ENCODE measurements at regions not wholly inside any gene's neighbourhood (a gene's known extent, or its start where the extent isn't known, plus 50 kb on each side); places are given as distances from the start of the nearest gene placed in this dataset.

DNA sequence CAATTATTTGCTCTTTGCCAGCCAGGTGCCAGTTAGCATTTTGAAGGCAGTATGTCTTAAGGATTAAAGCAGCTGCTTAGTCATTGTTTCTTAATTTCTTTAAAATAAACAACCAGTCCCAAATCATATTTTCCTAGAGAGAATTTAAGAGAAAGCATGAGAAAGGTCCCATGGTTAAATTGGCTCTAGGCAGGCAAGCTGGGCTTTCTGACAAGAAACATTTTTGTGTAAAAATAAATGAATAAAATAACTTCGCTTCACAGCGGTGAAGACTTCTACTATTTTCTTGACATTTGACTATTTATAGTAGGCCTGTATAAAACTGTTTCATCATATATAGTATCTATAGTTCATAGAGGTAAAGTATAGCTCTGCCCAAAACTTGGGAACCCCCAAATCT lies 617.7 kb upstream of the C9orf72 start:
- H2BK5ac ChIP-seq (ENCODE audit: low read depth, low read length, poor library complexity, severe bottlenecking): no peak overlapping the region
- no TSS peak for BruUV-seq (replicated peaks)
- no peak overlapping the region for H3K4me2 ChIP-seq (ENCODE audit: low read depth, low read length)
- H3K27me3 ChIP-seq (ENCODE audit: control insufficient read depth, insufficient read depth, low read length): no peaks in the 10 kb centered on the region
- no peak overlapping the region for H2AK5ac ChIP-seq (ENCODE audit: low read depth, low read length)
- H2BK15ac ChIP-seq (ENCODE audit: low read depth, low read length): no peak overlapping the region
- no peak overlapping the region for H3K27ac ChIP-seq (ENCODE audit: insufficient read depth, low read length)
- no peak overlapping the region for H3K56ac ChIP-seq (ENCODE audit: extremely low read depth, insufficient read depth, low read length)
- WGBS, 2 experiments (ENCODE audit: extremely low coverage in 2 of 2, insufficient read length in 1 of 2): no CpG with 5 or more reads among the region's 2 CpGs
- no peak overlapping the region for H2BK120ac ChIP-seq (ENCODE audit: low read depth, low read length)
- H3K4ac ChIP-seq (ENCODE audit: low read depth, low read length): no peak overlapping the region
- no peak overlapping the region for H4K5ac ChIP-seq (ENCODE audit: low read depth, low read length)
- POLR2A ChIA-PET (ENCODE audit: unreplicated experiment): no interaction called here
- no peak overlapping the region for H3K14ac ChIP-seq (replicated peaks; ENCODE audit: low read depth, low read length)
- H2AFZ ChIP-seq (replicated peaks; ENCODE audit: low read length, poor library complexity): no peak overlapping the region
- H3K9me3 ChIP-seq (ENCODE audit: control insufficient read depth, insufficient read depth, low read length): peaks cover 3% of the 10 kb centered on the region; the same call in 1 of the 2 replicates
- no peak overlapping the region for H3K4me3 ChIP-seq (ENCODE audit: insufficient read depth, low read depth, low read length)
- no peak overlapping the region for H4K91ac ChIP-seq (ENCODE audit: insufficient read depth, low read depth, low read length)
- ATAC-seq (ENCODE audit: low read depth) (no peak), DNase-seq (no peak)
- H3K36me3 ChIP-seq (ENCODE audit: control insufficient read depth, insufficient read depth, low read length): no peaks in the 10 kb centered on the region
- H3K79me1 ChIP-seq (ENCODE audit: low read depth in 1 of 2, low read length in 2 of 2): no peaks in the 10 kb centered on the region
- H3K18ac ChIP-seq (ENCODE audit: low read depth, low read length): no peak overlapping the region
- no peak overlapping the region for H3K9ac ChIP-seq (ENCODE audit: low read depth, low read length)
- no peak overlapping the region for H2AK9ac ChIP-seq (replicated peaks; ENCODE audit: low read depth, low read length, poor library complexity)
- no peak overlapping the region for H3K23ac ChIP-seq (ENCODE audit: low read depth, low read length)
- no peaks in the 10 kb centered on the region for H4K20me1 ChIP-seq (ENCODE audit: insufficient read depth, low read length)
- H4K8ac ChIP-seq (ENCODE audit: low read depth in 2 of 2, low read length in 2 of 2): no peak overlapping the region
- CTCF ChIA-PET: no interaction called here
- in situ Hi-C loops (cut with MboI; ENCODE audit: low sequenced_read_pairs): no loop called here
- no peaks in the 10 kb centered on the region for H3K4me1 ChIP-seq (ENCODE audit: control insufficient read depth, insufficient read depth, low read length)
- dilution Hi-C loops (cut with HindIII; ENCODE audit: low sequenced_read_pairs, unreplicated experiment): no loop called here
- no peaks in the 10 kb centered on the region for H3K9me1 ChIP-seq (ENCODE audit: insufficient read depth, low read length)
- intact Hi-C loops (cut with micrococcal nuclease): no loop called here
- TF ChIP-seq RCOR1 (IDR thresholded peaks at IDR 0.05; ENCODE audit: insufficient replicate concordance, low read length): no peak
- TF ChIP-seq BHLHE40 (IDR thresholded peaks at IDR 0.05; ENCODE audit: low read depth, low read length): no peak
- no peak for TF ChIP-seq RAD21 (IDR thresholded peaks at IDR 0.05; ENCODE audit: low read length)
- TF ChIP-seq MXI1 (IDR thresholded peaks at IDR 0.05; ENCODE audit: borderline replicate concordance, low read depth, low read length): no peak
- TF ChIP-seq MAFK (IDR thresholded peaks at IDR 0.05; ENCODE audit: low read depth, low read length): no peak
- no peak for TF ChIP-seq RFX5 (IDR thresholded peaks at IDR 0.05; ENCODE audit: low read depth, low read length)
- no peak for TF ChIP-seq SMC3 (IDR thresholded peaks at IDR 0.05; ENCODE audit: low read depth, low read length)
- TF ChIP-seq MAZ (IDR thresholded peaks at IDR 0.05; ENCODE audit: borderline replicate concordance, low read depth, low read length): no peak
- TF ChIP-seq NFE2L2 (IDR thresholded peaks at IDR 0.05; ENCODE audit: low read depth, low read length): no peak
- TF ChIP-seq POLR2A (IDR thresholded peaks at IDR 0.05; ENCODE audit: low read depth, low read length): no peak
- TF ChIP-seq, protein P1, sequence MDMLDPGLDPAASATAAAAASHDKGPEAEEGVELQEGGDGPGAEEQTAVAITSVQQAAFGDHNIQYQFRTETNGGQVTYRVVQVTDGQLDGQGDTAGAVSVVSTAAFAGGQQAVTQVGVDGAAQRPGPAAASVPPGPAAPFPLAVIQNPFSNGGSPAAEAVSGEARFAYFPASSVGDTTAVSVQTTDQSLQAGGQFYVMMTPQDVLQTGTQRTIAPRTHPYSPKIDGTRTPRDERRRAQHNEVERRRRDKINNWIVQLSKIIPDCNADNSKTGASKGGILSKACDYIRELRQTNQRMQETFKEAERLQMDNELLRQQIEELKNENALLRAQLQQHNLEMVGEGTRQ (IDR thresholded peaks at IDR 0.05; ENCODE audit: low read depth, low read length): no peak
- no peak overlapping the region for H2BK20ac ChIP-seq (ENCODE audit: low read depth, low read length)
